IMR-90 (cell line): ENCODE measurements at regions not wholly inside any gene's neighbourhood (a gene's known extent, or its start where the extent isn't known, plus 50 kb on each side); places are given as distances from the start of the nearest gene placed in this dataset.

Experiments used
- ATAC-seq: fragments of 200-7000 bp; cut with Tn5 transposase; 2 replicates; pipeline ENCODE4 v1.9.1; 2020; ENCODE audit warnings: low read depth, mild to moderate bottlenecking, moderate library complexity
- BruUV-seq: library from RNA; stranded (reverse); fragments of 400-500 nt; replicated peaks from 2 replicates; lab custom pipeline; 2021; lab: Mats Ljungman, UMichigan
- CTCF ChIA-PET: fragments of 300-600 bp; formaldehyde crosslinking; extraction: SDS; loops from one replicate; lab custom pipeline; 2021; ENCODE audit warnings: antibody characterized with exemption; lab: Yijun Ruan, JAX
- POLR2A ChIA-PET: fragments of 300-600 bp; sonication (Branson Sonifier 250); formaldehyde crosslinking; loops from one replicate; lab custom pipeline; 2022; ENCODE audit warnings: antibody characterized with exemption; ENCODE audit not compliant: unreplicated experiment; lab: Charles Lee
- DNase-seq: peaks from one replicate; pipeline ENCODE4 v3.0.0; 2013
- H2AFZ ChIP-seq: replicated peaks from 2 replicates; pipeline ENCODE3; 2013; ENCODE audit warnings: low read length, mild to moderate bottlenecking; ENCODE audit not compliant: poor library complexity
- H2AK5ac ChIP-seq: 2 replicates; pipeline ENCODE4 v1.6.1; 2013; ENCODE audit warnings: low read depth, low read length, inconsistent platforms
- H2AK9ac ChIP-seq: replicated peaks from 2 replicates; pipeline ENCODE3; 2013; ENCODE audit warnings: mild to moderate bottlenecking, low read depth, low read length, moderate library complexity; ENCODE audit not compliant: poor library complexity
- H2BK120ac ChIP-seq: 2 replicates; pipeline ENCODE4 v1.6.1; 2013; ENCODE audit warnings: low read depth, low read length, inconsistent platforms
- H2BK15ac ChIP-seq: 3 replicates; pipeline ENCODE4 v1.6.1; 2013; ENCODE audit warnings: low read depth, low read length, inconsistent platforms
- H2BK20ac ChIP-seq: 2 replicates; pipeline ENCODE4 v1.6.1; 2013; ENCODE audit warnings: low read depth, mild to moderate bottlenecking, inconsistent platforms, low read length, moderate library complexity
- H2BK5ac ChIP-seq: 2 replicates; pipeline ENCODE4 v1.6.1; 2013; ENCODE audit warnings: mild to moderate bottlenecking, low read depth, low read length, inconsistent platforms; ENCODE audit not compliant: poor library complexity, severe bottlenecking
- H3K14ac ChIP-seq: replicated peaks from 2 replicates; pipeline ENCODE4 v1.6.1; 2013; ENCODE audit warnings: low read depth, low read length, inconsistent platforms
- H3K18ac ChIP-seq: 2 replicates; pipeline ENCODE4 v1.6.1; 2013; ENCODE audit warnings: low read depth, low read length, control low read depth
- H3K23ac ChIP-seq: 2 replicates; pipeline ENCODE4 v1.6.1; 2013; ENCODE audit warnings: low read depth, low read length, inconsistent platforms
- H3K27ac ChIP-seq: 2 replicates; pipeline ENCODE4 v1.5.1; 2013; ENCODE audit warnings: mild to moderate bottlenecking, control low read depth, low read length; ENCODE audit not compliant: insufficient read depth
- H3K27me3 ChIP-seq: 2 replicates; pipeline ENCODE4 v1.6.1; 2013; ENCODE audit warnings: low read length; ENCODE audit not compliant: control insufficient read depth, insufficient read depth
- H3K36me3 ChIP-seq: 2 replicates; pipeline ENCODE4 v1.6.1; 2013; ENCODE audit warnings: low read length, mixed read lengths; ENCODE audit not compliant: control insufficient read depth, insufficient read depth
- H3K4ac ChIP-seq: 2 replicates; pipeline ENCODE4 v1.6.1; 2013; ENCODE audit warnings: low read depth, low read length, inconsistent platforms
- H3K4me1 ChIP-seq: 2 replicates; pipeline ENCODE4 v1.6.1; 2013; ENCODE audit warnings: low read length, mixed read lengths; ENCODE audit not compliant: control insufficient read depth, insufficient read depth
- H3K4me2 ChIP-seq: 2 replicates; pipeline ENCODE4 v1.6.1; 2013; ENCODE audit warnings: low read depth, mild to moderate bottlenecking, control low read depth, low read length, moderate library complexity
- H3K4me3 ChIP-seq: 2 replicates; pipeline ENCODE4 v1.5.1; 2013; ENCODE audit warnings: low read depth, mild to moderate bottlenecking, control low read depth, low read length, moderate library complexity; ENCODE audit not compliant: insufficient read depth
- H3K56ac ChIP-seq: 2 replicates; pipeline ENCODE4 v1.6.1; 2013; ENCODE audit warnings: low read length, inconsistent platforms; ENCODE audit not compliant: insufficient read depth; ENCODE audit errors: extremely low read depth
- H3K79me1 ChIP-seq, 2 experiments: 2 replicates each; pipeline ENCODE4 v1.6.1; 2013; ENCODE audit warnings: low read length in 2 of 2, inconsistent platforms in 1 of 2, low read depth in 1 of 2
- H3K9ac ChIP-seq: 2 replicates; pipeline ENCODE4 v1.6.1; 2013; ENCODE audit warnings: low read depth, low read length, control low read depth
- H3K9me1 ChIP-seq: 2 replicates; pipeline ENCODE4 v1.6.1; 2013; ENCODE audit warnings: low read length, inconsistent platforms; ENCODE audit not compliant: insufficient read depth
- H3K9me3 ChIP-seq: 2 replicates; pipeline ENCODE4 v1.6.1; 2013; ENCODE audit warnings: low read length; ENCODE audit not compliant: control insufficient read depth, insufficient read depth
- H4K20me1 ChIP-seq: 2 replicates; pipeline ENCODE4 v1.6.1; 2013; ENCODE audit warnings: low read length, inconsistent platforms; ENCODE audit not compliant: insufficient read depth
- H4K5ac ChIP-seq: 2 replicates; pipeline ENCODE4 v1.6.1; 2013; ENCODE audit warnings: mild to moderate bottlenecking, low read depth, low read length, control low read depth
- H4K8ac ChIP-seq, 2 experiments: 2 replicates each; pipeline ENCODE4 v1.6.1; 2013; ENCODE audit warnings: low read depth in 2 of 2, low read length in 2 of 2, control low read depth in 1 of 2, inconsistent platforms in 1 of 2
- H4K91ac ChIP-seq: 2 replicates; pipeline ENCODE4 v1.6.1; 2013; ENCODE audit warnings: low read depth, low read length, inconsistent platforms; ENCODE audit not compliant: insufficient read depth
- MAZ ChIP-seq: IDR thresholded peaks from 2 replicates; pipeline ENCODE4 v1.6.1; 2012; ENCODE audit warnings: low read depth, mild to moderate bottlenecking, low read length, improper control_type of control experiment, moderate library complexity, borderline replicate concordance
- WGBS, 2 experiments: methylation state at CpG; one replicate each; pipeline versions ENCODE4 v1.1.5 to v1.1.7; 2013; ENCODE audit warnings: missing lambda C conversion rate in 2 of 2; ENCODE audit not compliant: insufficient read length in 1 of 2; ENCODE audit errors: extremely low coverage in 2 of 2; 5-methylcytosine and 5-hydroxymethylcytosine counted together
- dilution Hi-C: fragments of 300-500 bp; cut with HindIII; formaldehyde crosslinking; loops from one replicate; pipeline ENCODE4 v1.14.3; 2018; ENCODE audit warnings: low sequenced_read_pairs; ENCODE audit not compliant: unreplicated experiment
- in situ Hi-C: fragments of 300-500 bp; cut with MboI; formaldehyde crosslinking; loops from 3 replicates; pipeline ENCODE4 v1.14.3; 2019; ENCODE audit warnings: low sequenced_read_pairs, inconsistent platforms, mixed read lengths
- intact Hi-C: fragments of 100-400 bp; cut with micrococcal nuclease; formaldehyde crosslinking; loops from 2 replicates; pipeline ENCODE4 v1.10.0; 2022

GRCh38 chr2:6510532-6510931 lies 355.2 kb downstream of the CMPK2 start:
- Histone ChIP-seq H2AK9ac (no peak overlapping the region), H3K4ac (no peak overlapping the region), H4K5ac (no peak overlapping the region), H3K9me1 (no peaks in the 10 kb centered on the region; the same call in 1 of the 2 replicates), H3K9ac (no peak overlapping the region), H4K8ac (no peak overlapping the region), H2BK20ac (no peak overlapping the region), H2AK5ac (no peak overlapping the region), H2BK15ac (no peak overlapping the region), H3K9me3 (no peaks in the 10 kb centered on the region), H3K27ac (no peak overlapping the region), H3K56ac (no peak overlapping the region), H3K79me1 (no peaks in the 10 kb centered on the region), H3K14ac (no peak overlapping the region), H3K36me3 (no peaks in the 10 kb centered on the region), H4K91ac (no peak overlapping the region), H3K23ac (no peak overlapping the region), H2BK5ac (no peak overlapping the region), H2AFZ (no peak overlapping the region), H3K4me3 (no peak overlapping the region), H4K20me1 (no peaks in the 10 kb centered on the region), H3K4me2 (no peak overlapping the region), H3K18ac (no peak overlapping the region), H3K4me1 (no peaks in the 10 kb centered on the region), H3K27me3 (peaks cover 8% of the 10 kb centered on the region), H2BK120ac (no peak overlapping the region)
- in situ Hi-C loops (no loop called here), dilution Hi-C loops (no loop called here), intact Hi-C loops (no loop called here)
- no CpG with 5 or more reads among the region's 1 CpG for WGBS, 2 experiments
- no peak for ATAC-seq
- DNase-seq, result no peak
- no peak for TF ChIP-seq MAZ
- no TSS peak for BruUV-seq
- ChIA-PET CTCF (no interaction called here), POLR2A (no interaction called here)
